ENCODE measurements at regions not wholly inside any gene's neighbourhood (a gene's known extent, or its start where the extent isn't known, plus 50 kb on each side); places are given as distances from the start of the nearest gene placed in this dataset.
"Not testable (repeated sequence)": the region's sequence is repeated elsewhere in the genome, so short reads cannot be mapped to it uniquely, and the experiment has no call there.

- Histone ChIP-seq H3K79me2 (ENCODE audit: insufficient read depth, low read depth, low read length) (no peaks in the 10 kb centered on the region), H4K20me1 (ENCODE audit: insufficient read depth, low read length) (no peaks in the 10 kb centered on the region), H3K9me3 (ENCODE audit: low read length) (no peaks in the 10 kb centered on the region), H3K9me2 (ENCODE audit: insufficient read depth, low read length) (no peaks in the 10 kb centered on the region), H2AFZ (ENCODE audit: low read length) (no peak overlapping the region), H3K4me3 (ENCODE audit: low read depth, low read length, poor library complexity, severe bottlenecking) (no peak overlapping the region), H3K27ac (ENCODE audit: low read depth, low read length, poor library complexity, severe bottlenecking) (no peak overlapping the region), H3K4me2 (ENCODE audit: low read length) (no peak overlapping the region), H3K4me1 (ENCODE audit: insufficient read depth, low read length, poor library complexity, severe bottlenecking) (no peaks in the 10 kb centered on the region), H3K36me3 (ENCODE audit: insufficient read depth, low read length) (no peaks in the 10 kb centered on the region)
- DNase-seq (ENCODE audit: low spot score), result no peak
- intact Hi-C loops (cut with micrococcal nuclease; ENCODE audit: unreplicated experiment), result no loop called here
- ChIA-PET POLR2A (interaction anchor here (0.6 to 1.2 kb wide), 3 partner anchors 11 to 254 kb away, joined by 4 to 5 read pairs (median 4); no protein-coding TSS in a partner anchor), CTCF (ENCODE audit: unreplicated experiment) (no interaction called here)
- no TSS peak for BruUV-seq (replicated peaks)
- TF ChIP-seq CTCF (conservative IDR thresholded peaks at IDR 0.05; ENCODE audit: low read length), result no peak
- TF ChIP-seq EZH2phosphoT487 (IDR thresholded peaks at IDR 0.05; ENCODE audit: borderline replicate concordance, low read depth, low read length), result no peak
These were observed 238.6 kb downstream of the RAP2B start for GRCh38 chr3:153400641-153401040.

DNA sequence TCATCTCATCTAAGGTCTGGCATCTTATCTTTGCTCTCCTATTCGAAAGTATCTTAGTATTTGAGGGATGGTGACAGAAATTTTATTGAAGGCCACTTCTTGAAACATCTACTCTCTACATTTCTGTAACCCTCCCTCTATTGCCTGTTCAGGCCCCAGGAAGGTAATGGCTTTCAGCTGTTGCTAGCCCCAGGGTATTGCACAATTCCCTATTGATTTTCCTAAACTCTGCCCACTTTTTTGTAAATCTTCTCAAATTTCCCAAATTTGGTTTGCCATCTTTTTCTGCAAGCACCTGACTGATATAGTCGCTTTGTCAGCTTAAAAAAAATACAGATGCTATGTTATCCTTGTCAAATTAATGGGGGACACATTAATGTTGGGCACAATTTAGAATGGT, 242.1 kb downstream of the RAP2B start:
- DNase-seq (ENCODE audit: low spot score), result no peak
- no peaks in the 10 kb centered on the region for H3K79me2 ChIP-seq (ENCODE audit: insufficient read depth, low read depth, low read length)
- no peak overlapping the region for H3K4me2 ChIP-seq (ENCODE audit: low read length)
- intact Hi-C loops (cut with micrococcal nuclease; ENCODE audit: unreplicated experiment), result no loop called here
- POLR2A ChIA-PET, result interaction anchor here (0.7 to 1.4 kb wide), 2 partner anchors 9 to 80 kb away, joined by 3 read pairs; no protein-coding TSS in a partner anchor
- H3K4me3 ChIP-seq (ENCODE audit: low read depth, low read length, poor library complexity, severe bottlenecking), result no peak overlapping the region
- H3K9me3 ChIP-seq (ENCODE audit: low read length), result no peaks in the 10 kb centered on the region
- H2AFZ ChIP-seq (ENCODE audit: low read length), result no peak overlapping the region
- no peaks in the 10 kb centered on the region for H3K4me1 ChIP-seq (ENCODE audit: insufficient read depth, low read length, poor library complexity, severe bottlenecking)
- H3K27ac ChIP-seq (ENCODE audit: low read depth, low read length, poor library complexity, severe bottlenecking), result no peak overlapping the region
- H3K36me3 ChIP-seq (ENCODE audit: insufficient read depth, low read length), result no peaks in the 10 kb centered on the region
- no peaks in the 10 kb centered on the region for H3K9me2 ChIP-seq (ENCODE audit: insufficient read depth, low read length)
- no peak for TF ChIP-seq EZH2phosphoT487 (IDR thresholded peaks at IDR 0.05; ENCODE audit: borderline replicate concordance, low read depth, low read length)
- no peaks in the 10 kb centered on the region for H4K20me1 ChIP-seq (ENCODE audit: insufficient read depth, low read length)
- no TSS peak for BruUV-seq (replicated peaks)
- CTCF ChIA-PET (ENCODE audit: unreplicated experiment), result no interaction called here

DNA sequence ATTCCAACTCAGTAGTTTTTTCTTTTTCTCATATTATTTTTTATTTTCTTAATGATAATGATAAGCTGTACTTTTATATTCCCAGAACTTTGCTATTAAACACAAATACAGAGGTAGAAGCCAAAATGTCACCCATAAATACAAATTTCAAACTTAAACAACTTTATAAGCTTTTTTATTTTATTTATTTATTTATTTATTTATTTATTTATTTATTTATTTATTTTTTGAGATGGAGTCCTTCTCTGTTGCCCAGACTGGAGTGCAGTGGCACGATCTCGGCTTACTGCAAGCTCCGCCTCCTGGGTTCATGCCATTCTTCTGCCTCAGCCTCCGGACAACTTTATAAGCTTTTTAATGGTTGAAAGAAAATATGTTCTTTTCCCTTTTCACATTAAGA, 243.3 kb downstream of the RAP2B start:
- H3K9me2 ChIP-seq (ENCODE audit: insufficient read depth, low read length); BruUV-seq (replicated peaks); H3K79me2 ChIP-seq (ENCODE audit: insufficient read depth, low read depth, low read length); intact Hi-C loops (cut with micrococcal nuclease; ENCODE audit: unreplicated experiment); H3K4me3 ChIP-seq (ENCODE audit: low read depth, low read length, poor library complexity, severe bottlenecking); CTCF ChIA-PET (ENCODE audit: unreplicated experiment); H3K27ac ChIP-seq (ENCODE audit: low read depth, low read length, poor library complexity, severe bottlenecking); H3K36me3 ChIP-seq (ENCODE audit: insufficient read depth, low read length); H3K4me1 ChIP-seq (ENCODE audit: insufficient read depth, low read length, poor library complexity, severe bottlenecking); H4K20me1 ChIP-seq (ENCODE audit: insufficient read depth, low read length); H2AFZ ChIP-seq (ENCODE audit: low read length); H3K9me3 ChIP-seq (ENCODE audit: low read length); DNase-seq (ENCODE audit: low spot score); H3K4me2 ChIP-seq (ENCODE audit: low read length): not testable (repeated sequence)
- POLR2A ChIA-PET, result interaction anchor here (0.6 kb wide), 1 partner anchor 1776 kb away, joined by 3 read pairs; no protein-coding TSS in a partner anchor

DNA sequence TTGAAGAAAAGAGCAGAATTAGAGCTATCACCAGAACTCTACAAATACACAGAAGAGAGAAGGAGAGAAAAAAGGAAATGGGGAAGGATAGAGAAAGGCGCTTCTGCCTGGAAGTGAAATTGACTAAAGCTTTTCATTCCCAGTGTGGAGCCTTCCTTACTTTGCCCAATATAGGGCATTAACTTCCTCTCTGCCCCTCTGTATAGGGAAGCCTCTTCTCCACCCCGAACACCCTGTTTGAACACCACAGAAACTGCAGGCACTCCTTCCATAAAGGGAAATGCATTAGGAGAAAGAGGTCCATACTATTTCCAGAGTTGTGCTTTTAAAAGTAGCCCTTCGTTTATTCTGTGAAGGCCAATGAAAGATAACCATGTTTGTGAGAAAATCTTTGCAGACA, 248.5 kb downstream of the RAP2B start:
- Histone ChIP-seq H3K4me1 (ENCODE audit: insufficient read depth, low read length, poor library complexity, severe bottlenecking) (no peaks in the 10 kb centered on the region), H3K9me3 (ENCODE audit: low read length) (no peaks in the 10 kb centered on the region), H3K27ac (ENCODE audit: low read depth, low read length, poor library complexity, severe bottlenecking) (no peak overlapping the region), H3K36me3 (ENCODE audit: insufficient read depth, low read length) (no peaks in the 10 kb centered on the region), H2AFZ (ENCODE audit: low read length) (no peak overlapping the region), H3K4me2 (ENCODE audit: low read length) (no peak overlapping the region), H3K4me3 (ENCODE audit: low read depth, low read length, poor library complexity, severe bottlenecking) (no peak overlapping the region), H3K9me2 (ENCODE audit: insufficient read depth, low read length) (no peaks in the 10 kb centered on the region), H4K20me1 (ENCODE audit: insufficient read depth, low read length) (no peaks in the 10 kb centered on the region), H3K79me2 (ENCODE audit: insufficient read depth, low read depth, low read length) (no peaks in the 10 kb centered on the region)
- ChIA-PET POLR2A (interaction anchor here (1.0 kb wide), 1 partner anchor 10 kb away, joined by 3 read pairs; no protein-coding TSS in a partner anchor), CTCF (ENCODE audit: unreplicated experiment) (no interaction called here)
- no TSS peak for BruUV-seq (replicated peaks)
- DNase-seq (ENCODE audit: low spot score), result no peak
- no peak for TF ChIP-seq CTCF (conservative IDR thresholded peaks at IDR 0.05; ENCODE audit: low read length)
- TF ChIP-seq EZH2phosphoT487 (IDR thresholded peaks at IDR 0.05; ENCODE audit: borderline replicate concordance, low read depth, low read length), result no peak
- intact Hi-C loops (cut with micrococcal nuclease; ENCODE audit: unreplicated experiment), result no loop called here
